HG03103 (cell line): ENCODE measurements at regions not wholly inside any gene's neighbourhood (a gene's known extent, or its start where the extent isn't known, plus 50 kb on each side); places are given as distances from the start of the nearest gene placed in this dataset.
A peak's percentile ranks its signal among the peaks of the same experiment; 100 is the strongest.

Experiments used
- ATAC-seq: cut with Tn5 transposase; IDR thresholded peaks from one replicate; pipeline ENCODE4 v1.9.1; 2021; ENCODE audit warnings: low read depth; ENCODE audit not compliant: unreplicated experiment

DNA sequence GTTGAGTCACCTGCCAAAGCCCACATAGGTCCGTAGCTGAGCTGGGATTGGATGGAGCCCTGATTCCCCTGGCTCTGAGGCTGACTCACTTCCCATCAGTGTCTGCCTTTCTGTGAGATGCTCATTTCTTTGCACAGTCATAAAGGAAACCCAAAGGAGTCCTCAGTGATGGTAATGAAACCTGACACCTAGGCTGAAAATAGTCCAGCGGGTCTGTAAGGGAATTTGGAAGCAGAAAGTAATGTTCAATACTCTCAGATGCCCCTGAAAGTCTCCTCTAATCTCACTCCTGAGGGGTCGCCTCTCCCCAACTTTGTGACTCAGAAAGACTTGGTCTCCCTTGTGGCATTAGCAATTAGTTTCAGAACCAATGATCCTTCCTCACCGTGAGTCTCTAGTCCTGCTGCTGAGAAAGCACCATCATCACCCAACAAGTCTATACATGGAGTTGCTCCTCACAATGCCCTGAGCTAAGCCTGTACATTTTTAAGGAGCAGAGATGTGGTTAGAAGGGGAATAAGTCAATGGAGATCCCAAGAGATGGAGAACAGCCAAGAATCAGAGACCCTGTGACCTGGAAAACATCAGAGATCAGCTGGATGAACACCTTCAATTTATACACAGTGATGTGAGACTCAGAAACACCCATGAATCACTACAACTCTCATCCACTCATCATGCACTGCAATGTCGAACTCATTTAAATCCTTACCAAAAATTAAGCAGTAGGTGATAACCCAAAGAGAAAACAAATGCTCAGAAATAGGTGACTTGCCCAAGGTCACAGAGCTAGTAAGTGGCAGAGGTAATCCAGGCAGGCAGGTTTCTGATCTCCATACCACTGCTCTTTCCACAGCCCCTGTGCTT is 219.0 kb upstream of the CPEB2 start:
- ATAC-seq = peak; percentile 94

GRCh38 chr4:14787221-14787620 is 215.1 kb upstream of the CPEB2 start:
- ATAC-seq = no peak

DNA sequence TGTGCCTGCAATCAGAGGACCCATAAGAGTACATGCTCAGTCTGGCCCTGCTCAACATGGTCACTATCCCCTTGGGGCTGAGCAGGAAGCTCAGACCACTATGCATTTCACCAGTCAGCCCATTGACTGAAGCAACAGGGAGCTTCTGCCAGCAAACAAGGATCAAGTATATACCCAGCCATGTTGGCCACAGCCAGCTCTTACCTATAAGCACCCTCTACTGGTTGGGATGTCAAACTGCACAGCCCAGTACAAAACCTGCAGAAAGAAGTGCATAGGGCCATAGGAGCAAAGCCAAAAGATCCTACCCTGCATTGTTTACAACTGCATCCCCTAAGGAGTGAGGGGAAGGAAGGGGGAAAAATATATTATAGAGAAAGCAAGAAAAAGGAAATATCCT is 214.4 kb upstream of the CPEB2 start:
- peak; percentile 47 for ATAC-seq

DNA sequence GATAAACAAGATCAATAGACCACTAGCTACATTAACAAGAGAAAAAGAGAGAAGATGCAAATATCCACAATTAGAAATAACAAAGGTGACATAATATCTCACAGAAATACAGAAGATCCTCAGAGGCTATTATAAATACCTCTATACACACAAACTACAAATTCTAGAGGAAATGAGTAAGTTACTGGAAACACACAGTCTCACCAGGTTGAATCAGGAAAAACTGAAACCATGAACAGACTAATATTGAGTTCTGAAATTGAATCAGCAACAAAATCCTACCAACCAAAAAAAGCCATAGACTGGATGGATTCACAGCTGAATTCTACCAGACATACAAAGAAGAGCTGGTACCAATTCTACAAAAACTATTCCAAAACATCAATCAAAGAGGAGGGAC is 211.8 kb upstream of the CPEB2 start:
- no peak for ATAC-seq

- no peak for ATAC-seq
Measured at GRCh38 chr4:14792702-14793227, 209.5 kb upstream of the CPEB2 start.

DNA sequence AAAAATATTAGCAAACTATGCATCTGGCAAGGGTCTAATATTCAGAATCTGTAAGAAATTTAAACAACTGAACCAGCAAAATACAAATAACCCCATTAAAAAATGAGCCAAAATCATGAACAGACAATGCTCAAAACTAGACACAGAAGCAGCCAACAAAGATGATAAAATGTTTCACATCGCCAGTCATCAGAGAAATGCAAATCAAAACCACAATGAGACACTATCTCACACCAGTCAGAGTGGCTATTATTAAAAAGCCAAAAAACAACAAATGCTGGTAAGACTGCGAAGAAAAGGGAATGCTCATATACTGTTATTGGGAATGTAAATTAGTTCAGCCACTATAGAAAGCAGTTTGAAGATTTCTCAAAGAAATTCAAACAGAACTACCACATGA is 201.3 kb upstream of the CPEB2 start:
- no peak for ATAC-seq

DNA sequence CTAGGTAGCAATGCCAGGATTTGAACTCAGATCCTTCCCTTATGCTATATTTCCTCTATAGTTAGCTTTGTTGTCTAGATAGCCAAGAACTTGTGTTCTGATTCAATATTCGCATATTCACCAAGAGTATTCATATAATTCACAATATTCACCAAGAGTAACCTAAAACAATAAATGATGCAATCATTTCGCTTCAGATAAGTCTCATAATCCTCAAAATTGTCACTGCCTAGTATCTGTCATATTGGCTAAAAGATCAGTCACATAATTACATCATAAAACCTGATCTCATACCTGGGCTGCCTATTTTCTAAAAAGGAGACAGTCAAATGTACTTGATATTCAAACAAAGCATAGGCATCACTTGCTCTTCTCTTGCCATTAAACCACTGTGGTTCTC is 199.7 kb upstream of the CPEB2 start:
- no peak for ATAC-seq

DNA sequence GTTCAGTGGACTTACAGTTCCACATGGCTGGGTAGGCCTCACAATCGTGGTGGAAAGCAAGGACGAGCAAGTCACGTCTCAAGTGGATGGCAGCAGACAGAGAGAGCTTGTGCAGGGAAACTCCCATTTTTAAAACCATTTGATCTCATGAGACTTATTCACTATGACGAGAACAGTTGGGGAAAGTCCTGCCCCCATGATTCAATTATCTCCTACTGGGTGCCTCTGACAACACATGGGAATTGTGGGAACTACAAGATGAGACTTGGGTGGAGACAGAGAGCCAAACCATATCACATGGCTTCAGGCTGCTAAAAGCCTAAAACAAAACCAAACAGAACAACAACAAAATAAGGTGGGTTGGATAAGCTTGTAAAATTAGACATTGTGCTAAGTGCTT is 194.4 kb upstream of the CPEB2 start:
- ATAC-seq = no peak

DNA sequence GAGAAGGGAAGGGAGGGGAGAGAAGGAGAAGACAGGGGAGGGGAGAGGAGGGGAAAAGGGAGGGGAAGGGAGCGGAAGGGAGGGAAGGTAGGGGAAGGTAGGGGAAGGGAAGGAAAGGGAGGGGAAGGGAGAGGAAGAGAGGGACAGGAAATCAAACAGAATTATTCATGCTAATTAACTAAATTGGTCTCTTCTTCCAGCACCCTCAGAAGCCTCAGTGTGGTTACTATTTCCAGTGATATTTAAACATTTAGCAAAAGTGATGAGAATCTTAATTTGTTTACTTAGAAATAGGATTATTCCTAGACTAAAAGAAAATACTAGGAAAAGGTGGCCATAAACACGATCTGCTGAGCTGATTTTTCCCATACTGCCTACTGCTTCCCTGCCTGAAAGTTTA is 193.1 kb upstream of the CPEB2 start:
- no peak for ATAC-seq

GRCh38 chr4:14810121-14810520 is 192.2 kb upstream of the CPEB2 start:
- ATAC-seq = no peak

- no peak for ATAC-seq
Measured at GRCh38 chr4:14810568-14810967, 191.7 kb upstream of the CPEB2 start.

- ATAC-seq = no peak
Measured at GRCh38 chr4:14812101-14812500, 190.2 kb upstream of the CPEB2 start.

- no peak for ATAC-seq
Measured at GRCh38 chr4:14816623-14817261, 185.5 kb upstream of the CPEB2 start.

DNA sequence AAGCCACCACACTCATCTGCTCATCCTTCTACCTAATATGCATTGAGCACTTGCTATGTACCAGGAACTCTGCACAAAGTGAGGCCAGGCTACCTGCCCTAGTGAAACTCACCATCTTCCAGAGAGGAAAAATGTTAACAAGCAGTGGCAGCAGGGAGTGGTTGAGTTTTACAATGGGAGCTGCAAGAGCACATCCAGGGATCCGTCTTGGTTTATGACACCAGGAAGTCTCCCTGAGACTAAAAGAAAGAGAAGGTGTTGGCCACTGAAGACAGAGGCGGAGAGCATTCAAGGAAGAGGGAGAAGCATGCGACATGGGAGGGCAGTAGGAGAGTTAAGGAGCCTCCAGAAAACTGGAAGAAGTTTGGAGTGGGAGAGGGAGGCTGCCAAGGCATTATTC is 178.1 kb upstream of the CPEB2 start:
- ATAC-seq = no peak

- ATAC-seq = no peak
Measured at GRCh38 chr4:14827111-14827510, 175.2 kb upstream of the CPEB2 start.

GRCh38 chr4:14829795-14830194 is 172.5 kb upstream of the CPEB2 start:
- no peak for ATAC-seq

DNA sequence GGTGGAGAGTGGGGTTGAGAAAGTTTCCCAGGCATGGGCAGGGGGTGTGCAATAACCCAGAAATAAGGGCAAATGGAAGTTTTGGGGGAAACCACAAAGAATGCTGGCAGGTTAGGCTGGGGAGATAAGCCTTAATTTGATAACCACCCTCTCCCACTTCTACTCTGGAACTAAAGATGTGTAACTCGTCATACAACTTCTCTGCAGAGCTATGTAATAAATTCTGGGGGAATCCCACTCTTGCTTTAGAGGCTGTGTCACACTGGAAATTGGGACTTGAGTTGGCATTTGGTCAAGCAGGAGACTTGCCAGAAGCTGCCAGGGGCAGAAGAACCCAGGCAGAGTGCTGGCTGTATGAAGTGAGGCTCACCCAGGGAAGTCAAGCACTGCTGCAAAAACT is 170.9 kb upstream of the CPEB2 start:
- no peak for ATAC-seq

DNA sequence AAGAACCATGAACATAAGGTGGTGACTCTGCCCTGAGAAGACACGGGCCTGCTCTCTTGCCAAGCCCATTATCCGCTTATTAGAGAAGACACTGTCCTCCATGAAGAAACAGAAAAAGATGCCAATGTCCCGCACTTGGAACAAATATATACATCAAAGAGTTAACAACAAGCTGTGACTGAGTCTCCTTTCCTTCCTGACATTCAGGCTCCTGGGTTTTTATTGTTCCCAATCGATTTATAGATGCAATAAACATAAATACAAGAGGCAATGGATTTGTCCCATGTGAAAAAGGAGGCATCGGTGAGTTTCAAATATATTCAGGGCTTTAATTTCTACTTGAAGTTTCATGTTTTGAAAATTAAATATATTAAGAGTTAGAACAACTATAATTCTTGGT is 169.2 kb upstream of the CPEB2 start:
- ATAC-seq = no peak

DNA sequence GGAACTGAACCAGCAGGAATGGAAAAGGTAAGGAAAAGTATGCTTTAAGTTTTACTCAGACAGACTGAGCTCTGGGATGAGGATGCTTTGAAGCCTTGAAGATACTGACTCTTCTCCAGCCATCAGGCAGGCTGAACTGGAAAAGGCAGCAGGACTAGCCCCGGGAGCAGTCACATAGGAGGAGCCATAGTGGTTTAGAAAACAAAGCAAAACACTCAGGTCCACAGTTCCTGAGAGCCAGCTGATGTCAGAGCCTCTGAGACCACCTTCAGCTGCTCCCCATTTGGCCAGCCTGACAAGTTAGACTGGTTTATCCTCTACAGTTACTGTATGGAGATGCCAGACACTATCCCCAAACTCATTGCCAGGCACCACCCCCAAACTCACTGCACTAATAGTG is 167.9 kb upstream of the CPEB2 start:
- no peak for ATAC-seq

DNA sequence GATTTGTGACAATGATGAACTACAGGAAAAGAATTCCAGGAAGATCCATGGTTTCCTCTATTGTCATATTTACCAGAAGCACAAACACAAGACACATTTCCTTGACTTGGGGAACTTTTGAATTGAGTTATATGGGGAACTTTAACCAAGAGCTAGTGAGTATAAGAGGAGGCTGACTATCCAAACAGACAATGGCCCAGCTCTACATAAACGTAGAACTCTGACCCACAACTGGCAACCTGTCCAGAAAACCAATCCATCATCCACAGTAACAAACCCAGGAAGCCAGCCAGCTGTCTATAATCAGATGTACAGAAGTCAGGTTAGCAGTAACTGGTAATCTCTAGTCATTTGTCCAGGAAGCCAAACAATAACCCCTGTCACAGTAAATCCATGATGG is 167.0 kb upstream of the CPEB2 start:
- ATAC-seq = no peak

GRCh38 chr4:14835708-14836425 is 166.4 kb upstream of the CPEB2 start:
- ATAC-seq = no peak
